HG02798 (cell line): ENCODE measurements at regions not wholly inside any gene's neighbourhood (a gene's known extent, or its start where the extent isn't known, plus 50 kb on each side); places are given as distances from the start of the nearest gene placed in this dataset.

ENCODE experiments used
- ATAC-seq: cut with Tn5 transposase; IDR thresholded peaks from one replicate; pipeline ENCODE4 v1.9.1; 2021; ENCODE audit warnings: mild to moderate bottlenecking; ENCODE audit not compliant: unreplicated experiment, poor library complexity

GRCh38 chr22:49368221-49368975 lies 459.3 kb downstream of the BRD1 start:
- ATAC-seq = no peak

- no peak for ATAC-seq
Observed at GRCh38 chr22:49367041-49367697, 460.5 kb downstream of the BRD1 start.

DNA sequence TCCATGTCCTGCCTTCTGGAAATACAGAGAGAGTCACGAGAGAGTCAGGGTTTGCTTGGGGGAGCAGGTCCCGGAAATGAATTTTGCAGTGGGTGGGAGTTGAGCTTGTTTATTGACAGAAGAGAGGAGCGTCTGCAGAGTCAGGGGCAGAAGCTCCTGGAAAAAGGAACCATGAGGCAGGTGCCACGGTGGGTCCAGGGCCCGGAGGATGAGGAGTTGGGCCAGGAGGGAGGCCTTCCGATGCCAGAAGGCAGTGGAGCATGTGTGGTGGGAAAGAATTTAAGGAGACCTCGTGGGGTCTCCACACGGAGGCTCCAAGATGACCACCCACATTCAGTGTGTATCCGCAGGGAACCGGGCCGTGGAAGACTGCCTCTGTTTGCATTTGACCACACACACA lies 461.2 kb downstream of the BRD1 start:
- ATAC-seq = no peak

GRCh38 chr22:49365910-49366309 lies 461.8 kb downstream of the BRD1 start:
- no peak for ATAC-seq

- ATAC-seq = no peak
Observed at GRCh38 chr22:49365191-49365837, 462.4 kb downstream of the BRD1 start.

- ATAC-seq = no peak
Observed at GRCh38 chr22:49364398-49364797, 463.3 kb downstream of the BRD1 start.

DNA sequence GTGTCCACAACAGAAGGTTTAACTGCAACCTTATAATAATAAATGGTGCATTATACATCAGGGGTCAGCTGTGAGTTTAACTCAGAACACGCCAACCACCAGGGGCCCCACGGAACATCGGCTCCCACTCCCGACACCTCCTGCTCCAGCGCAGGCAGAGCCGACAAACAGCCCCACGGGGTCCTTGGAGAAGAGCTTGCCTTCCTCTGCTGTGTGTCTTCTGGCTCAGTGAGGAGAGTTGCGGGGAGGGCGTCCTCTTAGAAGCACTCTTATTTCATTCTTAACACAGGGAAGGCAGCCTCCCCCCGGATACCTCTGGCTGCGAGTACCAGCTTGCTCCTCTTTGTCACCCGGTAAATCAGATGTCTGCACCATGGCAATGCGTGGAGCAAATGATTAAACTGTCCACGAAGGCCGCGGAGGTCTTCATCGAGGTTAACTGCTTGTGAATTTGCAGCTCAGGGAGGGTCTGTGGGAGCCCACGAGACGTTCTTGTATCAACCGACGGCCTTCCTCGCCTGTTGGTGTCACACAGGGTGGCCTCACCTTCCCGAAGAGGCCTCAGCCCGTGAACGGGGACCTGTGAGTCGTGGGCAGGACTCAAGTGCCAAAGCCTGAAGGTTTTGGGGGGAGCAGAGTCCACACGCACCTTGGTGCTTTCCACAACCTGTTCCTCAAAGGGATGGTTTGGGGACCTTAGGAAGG lies 464.0 kb downstream of the BRD1 start:
- no peak for ATAC-seq

DNA sequence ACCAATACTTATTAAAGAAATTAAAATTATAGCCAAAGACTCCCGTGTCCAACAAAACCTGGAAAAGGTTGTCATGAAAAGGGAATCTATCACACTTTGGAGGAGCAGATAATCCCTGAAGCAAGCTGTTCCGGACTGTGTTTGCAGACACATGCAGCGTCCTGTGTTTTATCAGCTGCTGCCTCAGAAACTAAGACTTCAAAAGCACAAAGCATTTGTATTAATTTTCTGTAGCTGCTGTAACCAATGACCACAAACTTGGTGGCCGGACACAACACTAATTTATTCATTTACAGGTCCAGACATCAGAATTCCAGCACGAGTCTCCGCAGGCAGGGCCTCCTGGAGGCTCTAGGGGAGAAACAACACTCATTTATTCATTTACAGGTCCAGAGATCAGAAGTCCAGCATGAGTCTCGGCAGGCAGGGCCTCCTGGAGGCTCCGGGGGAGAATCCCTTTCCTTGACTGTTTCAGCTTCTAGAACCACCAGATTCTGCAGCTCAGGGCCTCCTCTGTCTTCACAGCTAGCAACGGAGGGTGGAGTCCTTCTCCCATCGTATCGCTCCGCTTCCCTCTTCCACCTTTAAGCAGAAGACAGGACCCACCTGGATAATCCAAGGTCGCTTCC lies 465.3 kb downstream of the BRD1 start:
- ATAC-seq = no peak

DNA sequence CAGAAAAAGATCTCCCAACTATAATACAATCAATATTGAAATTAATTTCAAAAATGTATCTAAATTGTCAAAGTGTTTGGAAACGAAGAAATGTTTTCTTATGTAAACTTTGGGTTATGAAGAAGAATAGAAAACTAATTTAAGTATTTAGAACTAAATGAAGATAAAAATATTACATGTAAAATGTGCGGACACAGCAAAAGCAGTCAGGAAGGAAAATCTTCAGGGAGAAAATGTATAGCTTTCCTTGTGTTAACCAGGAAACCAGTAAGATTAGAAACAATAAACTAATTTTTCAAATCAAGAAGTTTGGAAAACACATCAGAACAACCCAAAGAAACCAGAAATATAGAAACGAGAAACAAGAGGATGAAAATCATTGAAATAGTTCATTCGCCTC lies 466.5 kb downstream of the BRD1 start:
- ATAC-seq = no peak

GRCh38 chr22:49360746-49361145 lies 466.9 kb downstream of the BRD1 start:
- ATAC-seq = no peak

DNA sequence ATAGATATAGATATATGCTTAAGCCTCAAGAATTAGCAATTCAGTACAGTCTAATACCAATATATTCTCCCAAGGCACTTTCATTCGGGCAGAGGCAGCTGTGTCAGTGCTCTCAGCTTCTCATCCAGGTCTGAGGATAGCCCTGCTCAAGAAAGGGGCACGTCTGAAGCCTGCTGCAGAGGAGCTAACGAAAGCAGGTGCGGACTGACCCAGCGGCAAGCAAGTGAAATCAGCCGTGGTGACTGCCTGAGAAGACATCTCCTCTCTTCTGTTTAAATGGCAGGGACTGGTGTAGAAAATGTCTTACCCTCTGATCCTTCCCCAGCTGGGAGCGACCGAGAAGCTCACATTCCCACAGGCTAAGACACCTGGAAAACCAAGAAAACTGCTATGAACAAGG lies 468.6 kb downstream of the BRD1 start:
- ATAC-seq = no peak

GRCh38 chr22:49357661-49358440 lies 469.8 kb downstream of the BRD1 start:
- ATAC-seq = no peak

- ATAC-seq = no peak
Observed at GRCh38 chr22:49356428-49356827, 471.2 kb downstream of the BRD1 start.

DNA sequence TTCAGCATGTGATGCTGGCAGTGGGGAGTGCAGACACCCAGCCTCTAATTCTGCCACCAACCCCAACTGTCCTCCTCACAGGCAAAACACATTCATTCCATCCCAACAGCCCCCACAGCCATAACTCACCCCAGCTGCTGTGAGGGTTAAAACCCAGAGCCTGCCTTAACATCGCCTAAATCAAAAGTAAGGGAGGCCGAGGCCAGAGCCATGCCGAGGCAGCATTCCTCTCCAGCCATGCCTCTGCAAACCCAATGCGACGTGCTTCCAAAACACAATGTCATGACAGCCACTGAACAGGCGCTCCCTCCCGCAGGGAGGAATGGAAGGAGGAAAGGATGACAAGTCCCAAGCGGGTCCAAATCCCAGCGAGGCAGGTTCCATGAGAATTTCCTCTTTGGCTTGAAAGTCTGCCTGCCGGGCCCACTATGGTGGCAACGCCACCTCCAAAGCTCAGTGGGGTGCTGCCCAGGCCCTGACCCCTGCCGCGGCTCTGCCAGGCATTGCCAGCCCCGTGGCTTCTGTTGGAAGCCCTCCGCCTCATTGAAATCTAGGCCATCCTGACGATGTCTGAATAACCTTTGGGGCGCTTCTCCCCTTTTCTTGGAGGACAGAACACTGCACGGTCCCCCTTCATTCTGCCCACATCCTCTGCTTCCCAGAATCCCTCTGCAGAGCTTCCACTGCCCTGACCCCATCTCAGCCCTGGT lies 472.3 kb downstream of the BRD1 start:
- ATAC-seq = no peak

DNA sequence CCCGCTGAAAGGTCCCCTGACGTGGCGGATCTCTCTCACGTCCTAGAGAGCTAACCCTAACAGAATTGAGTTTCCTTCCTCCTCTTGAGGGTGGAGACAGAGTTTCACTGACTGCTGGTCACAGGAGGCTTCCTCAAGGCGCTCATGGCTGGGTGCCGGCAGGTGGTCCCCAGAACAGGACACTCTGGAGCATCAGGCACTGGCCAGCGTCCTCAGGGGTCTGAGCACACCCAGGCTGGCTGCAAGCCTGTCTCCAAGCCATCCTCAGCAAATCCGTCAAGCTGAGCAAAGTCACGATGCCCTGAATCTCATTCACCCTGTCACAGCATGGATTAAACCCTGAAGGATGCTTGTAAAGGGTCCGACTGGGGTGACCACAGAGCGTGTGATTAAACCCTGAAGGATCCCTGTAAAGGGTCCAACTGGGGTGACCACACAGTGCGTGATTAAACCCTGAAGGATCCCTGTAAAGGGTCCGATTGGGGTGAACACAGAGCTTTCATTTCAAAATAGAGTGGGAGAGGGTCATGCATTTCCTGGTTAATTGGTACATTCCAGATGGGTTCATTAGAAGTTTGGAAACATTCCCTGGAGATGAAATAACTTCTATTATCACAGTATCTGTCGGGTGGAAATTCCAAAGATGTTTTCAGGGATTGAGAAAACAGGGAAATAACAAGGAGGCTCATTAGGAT lies 473.0 kb downstream of the BRD1 start:
- ATAC-seq = no peak

GRCh38 chr22:49353235-49353634 lies 474.4 kb downstream of the BRD1 start:
- ATAC-seq = no peak

GRCh38 chr22:49352361-49353169 lies 475.1 kb downstream of the BRD1 start:
- ATAC-seq = no peak

- ATAC-seq = no peak
Observed at GRCh38 chr22:49351761-49352227, 475.9 kb downstream of the BRD1 start.
